Endodermal cell (in vitro differentiated cells): ENCODE measurements at regions not wholly inside any gene's neighbourhood (a gene's known extent, or its start where the extent isn't known, plus 50 kb on each side); places are given as distances from the start of the nearest gene placed in this dataset.

ENCODE experiments used
- DNase-seq: peaks from one replicate; pipeline ENCODE4 v3.0.0-alpha.2; 2017
- H3K27ac ChIP-seq: 2 replicates; pipeline ENCODE4 v1.5.1; 2013; ENCODE audit warnings: mild to moderate bottlenecking, low read depth, low read length, moderate library complexity
- H3K27me3 ChIP-seq: 2 replicates; pipeline ENCODE4 v1.6.1; 2013; ENCODE audit warnings: mild to moderate bottlenecking, low read length, moderate library complexity; ENCODE audit not compliant: insufficient read depth, control insufficient read depth, poor library complexity, severe bottlenecking
- H3K36me3 ChIP-seq: 2 replicates; pipeline ENCODE4 v1.7.0; 2013; ENCODE audit warnings: mild to moderate bottlenecking, low read length, moderate library complexity; ENCODE audit not compliant: control insufficient read depth, insufficient read depth
- H3K4me1 ChIP-seq: one replicate; pipeline ENCODE4 v1.7.0; 2013; ENCODE audit warnings: low read length; ENCODE audit not compliant: control insufficient read depth, insufficient read depth
- H3K4me3 ChIP-seq: 2 replicates; pipeline ENCODE4 v1.5.1; 2013; ENCODE audit warnings: mild to moderate bottlenecking, low read length, moderate library complexity
- H3K9ac ChIP-seq: 2 replicates; pipeline ENCODE4 v1.6.1; 2013; ENCODE audit warnings: mild to moderate bottlenecking, low read length, moderate library complexity; ENCODE audit not compliant: poor library complexity, severe bottlenecking; ENCODE audit errors: extremely low read depth
- H3K9me3 ChIP-seq: 2 replicates; pipeline ENCODE4 v1.6.1; 2013; ENCODE audit warnings: mild to moderate bottlenecking, low read length, moderate library complexity; ENCODE audit not compliant: control insufficient read depth
- H3K27ac Mint-ChIP-seq: 2 replicates; pipeline ENCODE4 v1.8.0; 2020; ENCODE audit warnings: mixed read lengths
- H3K27me3 Mint-ChIP-seq: 2 replicates; pipeline ENCODE4 v1.8.0; 2021; ENCODE audit warnings: mild to moderate bottlenecking, mixed read lengths; ENCODE audit not compliant: insufficient read depth
- H3K36me3 Mint-ChIP-seq: 2 replicates; pipeline ENCODE4 v1.8.0; 2020; ENCODE audit warnings: low read depth, mixed read lengths
- H3K4me1 Mint-ChIP-seq: 2 replicates; pipeline ENCODE4 v1.8.0; 2020; ENCODE audit warnings: mixed read lengths
- H3K4me3 Mint-ChIP-seq: 2 replicates; pipeline ENCODE4 v1.8.0; 2020; ENCODE audit warnings: mild to moderate bottlenecking, moderate library complexity, mixed read lengths
- H3K9me3 Mint-ChIP-seq: 2 replicates; pipeline ENCODE4 v1.8.0; 2020; ENCODE audit warnings: mild to moderate bottlenecking, mixed read lengths
- CTCF ChIP-seq: fragments of 200-600 bp; sonication (generic); conservative IDR thresholded peaks from 2 replicates; pipeline ENCODE4 v1.5.0; 2021; ENCODE audit warnings: antibody characterized with exemption, mild to moderate bottlenecking
- WGBS, 2 experiments: methylation state at CpG; one replicate each; pipeline versions ENCODE4 v1.1.5 to v1.1.7; 2013; ENCODE audit warnings: missing lambda C conversion rate in 2 of 2, mixed read lengths in 1 of 2; ENCODE audit not compliant: insufficient coverage in 1 of 2, insufficient read length in 1 of 2; 5-methylcytosine and 5-hydroxymethylcytosine counted together

- TF ChIP-seq CTCF = no peak
- peaks cover 12% of the 10 kb centered on the region for H3K9me3 Mint-ChIP-seq
- H3K4me1 Mint-ChIP-seq = peaks cover 18% of the 10 kb centered on the region
- H3K27me3 Mint-ChIP-seq = no peaks in the 10 kb centered on the region
- no peaks in the 10 kb centered on the region for H3K27me3 ChIP-seq
- peak overlapping the region; percentile 78 for H3K27ac ChIP-seq
- H3K4me1 ChIP-seq = peaks cover 9% of the 10 kb centered on the region
- H3K36me3 ChIP-seq = no peaks in the 10 kb centered on the region
- no peak for DNase-seq
- H3K4me3 ChIP-seq = no peak overlapping the region
- 61 to 72% methylated on average over 3 to 5 of the region's 5 CpGs for WGBS, 2 experiments
- no peak overlapping the region for H3K4me3 Mint-ChIP-seq
- no peak overlapping the region for H3K9ac ChIP-seq
- H3K9me3 ChIP-seq = peaks cover 11% of the 10 kb centered on the region
- no peaks in the 10 kb centered on the region for H3K36me3 Mint-ChIP-seq
- peak overlapping the region; percentile 12 for H3K27ac Mint-ChIP-seq
Observed at GRCh38 chr18:27824841-27825681, 351.9 kb downstream of the CDH2 start.

DNA sequence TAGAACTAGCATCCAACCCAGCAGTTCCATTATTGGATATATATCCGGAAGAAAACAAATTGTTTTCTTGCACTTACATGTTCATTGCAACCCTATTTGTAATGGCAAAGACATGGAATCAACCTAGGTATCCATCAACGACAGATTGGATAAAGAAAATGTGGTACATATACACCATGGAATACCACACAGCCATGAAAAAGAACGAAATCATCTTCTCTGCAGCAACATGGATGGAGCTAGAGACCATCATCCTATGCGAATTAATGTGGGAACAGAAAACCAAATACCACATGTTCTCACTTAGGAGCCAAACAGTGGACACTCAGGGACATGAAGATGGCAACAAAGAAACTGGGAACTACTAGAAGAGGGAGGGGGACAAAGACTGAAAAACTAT is 352.7 kb downstream of the CDH2 start:
- no peak for TF ChIP-seq CTCF

GRCh38 chr18:27823053-27823452 is 353.9 kb downstream of the CDH2 start:
- H3K9me3 Mint-ChIP-seq = peaks cover 19% of the 10 kb centered on the region
- H3K4me3 Mint-ChIP-seq = no peak overlapping the region
- H3K27ac ChIP-seq = no peak overlapping the region
- peaks cover 6% of the 10 kb centered on the region for H3K9me3 ChIP-seq
- no peak overlapping the region for H3K4me3 ChIP-seq
- DNase-seq = no peak
- H3K9ac ChIP-seq = no peak overlapping the region
- no peak for TF ChIP-seq CTCF
- H3K27ac Mint-ChIP-seq = no peak overlapping the region
- no peaks in the 10 kb centered on the region for H3K27me3 Mint-ChIP-seq
- peaks cover 9% of the 10 kb centered on the region for H3K4me1 ChIP-seq
- peaks cover 18% of the 10 kb centered on the region for H3K4me1 Mint-ChIP-seq
- no peaks in the 10 kb centered on the region for H3K27me3 ChIP-seq
- no peaks in the 10 kb centered on the region for H3K36me3 Mint-ChIP-seq
- 74 to 100% methylated on average over 2 to 4 of the region's 4 CpGs for WGBS, 2 experiments
- H3K36me3 ChIP-seq = no peaks in the 10 kb centered on the region

More for the DNA sequence above, 352.7 kb downstream of the CDH2 start:
- WGBS, 2 experiments = 95 to 96% methylated on average over 4 of the region's 4 CpGs
- H3K27ac ChIP-seq = peak overlapping the region; percentile 78
- H3K27me3 Mint-ChIP-seq = no peaks in the 10 kb centered on the region
- H3K4me3 Mint-ChIP-seq = no peak overlapping the region
- DNase-seq = no peak
- H3K9me3 Mint-ChIP-seq = peaks cover 17% of the 10 kb centered on the region
- no peak overlapping the region for H3K4me3 ChIP-seq
- no peak overlapping the region for H3K27ac Mint-ChIP-seq
- no peak overlapping the region for H3K9ac ChIP-seq
- no peaks in the 10 kb centered on the region for H3K27me3 ChIP-seq
- peaks cover 6% of the 10 kb centered on the region for H3K9me3 ChIP-seq
- H3K4me1 ChIP-seq = peaks cover 9% of the 10 kb centered on the region
- H3K4me1 Mint-ChIP-seq = peaks cover 18% of the 10 kb centered on the region
- H3K36me3 ChIP-seq = no peaks in the 10 kb centered on the region
- H3K36me3 Mint-ChIP-seq = no peaks in the 10 kb centered on the region
